Renal pelvis (tissue), 1 donor: ENCODE measurements at regions not wholly inside any gene's neighbourhood (a gene's known extent, or its start where the extent isn't known, plus 50 kb on each side); places are given as distances from the start of the nearest gene placed in this dataset.

Experiments used
- DNase-seq: peaks from one replicate; pipeline ENCODE4 v3.0.0-alpha.2; 2013

DNA sequence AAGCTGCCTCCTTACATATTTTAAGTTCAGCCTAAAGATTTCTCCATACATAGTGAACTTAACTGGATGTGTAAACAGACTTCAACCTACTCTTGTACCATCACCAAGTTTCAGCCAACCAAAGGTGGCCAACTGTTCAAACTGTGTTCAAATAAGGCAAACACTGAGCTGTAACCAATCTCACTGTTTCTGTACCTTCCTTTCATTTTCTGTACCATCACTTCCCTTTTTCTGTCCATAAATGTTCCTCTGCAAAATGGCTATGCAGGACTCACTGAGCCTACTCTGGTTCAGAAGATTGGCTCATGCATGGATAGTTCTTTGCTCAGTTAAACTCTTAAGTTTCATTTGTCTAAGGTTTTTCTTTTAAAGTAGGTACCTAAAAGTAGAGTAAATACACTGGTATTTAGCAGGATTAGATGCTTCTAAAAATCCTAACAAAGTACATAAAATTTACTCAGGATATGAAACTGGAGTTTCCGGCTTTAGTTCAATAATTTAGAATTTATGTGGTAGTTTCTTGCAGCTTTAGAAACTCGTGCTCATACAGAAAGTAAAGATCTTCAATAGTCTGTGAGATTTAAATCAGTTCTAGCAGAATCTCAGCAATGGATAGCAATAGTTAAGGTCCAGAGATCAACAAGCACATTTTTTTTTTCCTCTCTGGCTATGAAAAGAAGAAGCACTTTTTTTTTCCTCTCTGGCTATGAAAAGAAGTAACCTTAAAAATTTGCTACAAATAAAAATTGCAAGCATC is 282.0 kb upstream of the PPFIA2 start:
- no peak for DNase-seq

DNA sequence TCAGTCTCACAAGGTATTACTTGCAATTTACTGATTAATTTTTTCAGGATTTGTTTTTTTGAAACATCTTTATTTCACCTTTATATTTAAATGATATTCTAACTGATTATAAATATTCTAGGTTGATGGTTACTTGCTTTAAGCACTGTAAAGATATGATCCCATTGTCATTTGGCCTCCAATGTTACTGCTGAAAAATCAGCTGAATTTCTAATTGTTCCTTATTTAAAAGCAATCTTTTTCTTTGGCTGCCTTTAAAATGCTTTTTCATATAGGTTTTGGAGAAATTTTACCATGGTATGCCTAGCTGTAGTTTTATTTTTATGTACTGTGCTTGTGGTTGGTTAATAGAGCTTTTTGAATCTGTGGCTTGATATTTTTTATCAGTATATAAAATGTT is 275.6 kb upstream of the PPFIA2 start:
- DNase-seq = no peak

DNA sequence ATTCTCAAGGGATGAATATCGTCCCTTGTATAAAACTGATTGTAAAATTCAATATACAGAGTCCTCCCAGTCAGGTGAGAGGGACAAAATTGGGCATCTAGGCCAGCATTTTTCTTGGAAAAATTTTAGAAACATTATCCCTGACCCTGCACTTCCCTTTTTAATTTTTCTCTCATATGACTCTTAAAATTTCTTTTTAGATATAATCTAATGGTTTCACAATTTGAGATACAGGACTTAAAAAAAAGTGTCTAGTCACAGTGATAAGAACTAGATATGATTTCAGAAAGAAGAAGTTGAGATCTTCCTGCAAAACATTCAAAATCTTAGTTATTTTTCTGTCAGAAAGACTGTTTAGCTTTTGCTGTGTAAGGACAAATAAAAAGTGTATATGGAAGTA is 270.8 kb upstream of the PPFIA2 start:
- no peak for DNase-seq

DNA sequence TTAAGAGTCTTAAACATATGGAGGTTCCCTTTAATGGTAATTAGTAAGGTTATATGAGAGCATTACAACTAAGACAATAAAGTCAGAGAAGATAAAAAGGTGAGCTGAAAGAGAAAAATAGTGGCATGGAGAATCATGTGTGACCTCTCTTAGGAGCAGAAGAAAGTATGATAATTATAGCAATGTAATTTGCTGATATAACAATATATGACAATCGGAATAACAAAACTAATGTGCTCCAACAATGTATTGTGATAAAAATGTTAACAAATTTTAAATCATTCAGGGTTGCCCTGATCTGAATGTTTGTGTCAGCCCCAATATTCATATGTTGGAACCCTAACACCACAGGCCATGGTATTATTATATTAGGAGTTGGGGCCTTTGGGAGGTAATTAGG is 269.6 kb upstream of the PPFIA2 start:
- no peak for DNase-seq

DNA sequence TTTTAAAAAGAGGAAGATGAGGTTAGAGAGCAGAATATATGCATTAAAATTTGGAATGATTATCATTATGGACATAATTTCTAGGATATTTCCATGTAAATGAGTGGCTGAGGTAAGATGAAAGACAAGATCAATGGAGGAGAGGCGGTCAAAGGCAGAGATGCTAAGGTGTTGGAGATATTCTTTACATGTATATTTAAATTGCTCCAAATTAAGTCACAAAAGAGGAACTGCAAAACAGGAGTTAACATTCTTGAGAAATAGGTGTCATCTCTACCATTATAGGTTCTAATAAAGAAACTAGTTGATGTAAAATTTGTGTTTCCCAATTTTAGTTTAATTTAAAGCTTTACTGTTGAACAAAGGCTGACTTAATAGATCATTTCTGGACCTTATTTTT is 268.5 kb upstream of the PPFIA2 start:
- no peak for DNase-seq

DNA sequence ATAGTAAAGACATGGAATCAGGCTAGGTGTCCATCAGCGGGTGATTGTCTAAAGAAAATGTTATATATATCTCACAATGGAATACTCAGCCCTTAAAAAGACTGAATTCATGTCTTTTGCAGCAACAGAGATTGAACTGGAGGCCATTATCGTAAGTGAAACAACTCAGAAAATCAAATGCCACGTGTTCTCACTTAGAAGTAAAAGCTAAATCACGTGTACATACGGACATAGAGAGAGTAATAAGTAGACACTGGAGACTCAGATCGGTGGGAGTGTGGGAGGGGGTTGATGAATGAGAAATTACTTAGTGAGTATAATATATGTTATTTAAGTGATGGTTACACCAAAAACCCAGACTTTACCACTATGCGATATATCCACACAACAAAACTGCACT is 266.3 kb upstream of the PPFIA2 start:
- no peak for DNase-seq

DNA sequence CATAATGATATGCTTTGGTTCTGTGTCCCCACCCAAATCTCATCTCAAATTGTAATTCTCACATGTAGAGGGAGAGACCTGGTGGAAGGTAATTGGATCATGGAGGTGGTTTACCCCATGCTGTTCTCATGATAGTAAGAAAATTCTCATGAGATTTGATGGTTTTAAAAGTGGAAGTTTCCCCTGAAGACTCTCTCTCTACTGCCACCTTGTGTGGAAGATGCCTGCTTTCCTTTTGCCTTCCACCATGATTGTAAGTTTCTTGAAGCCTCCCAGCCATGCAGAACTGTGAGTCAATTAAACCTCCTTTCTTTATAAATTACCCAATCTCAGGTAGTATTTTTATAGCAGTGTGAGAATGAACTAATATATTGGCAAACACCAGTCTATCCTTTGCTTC is 260.4 kb upstream of the PPFIA2 start:
- no peak for DNase-seq

DNA sequence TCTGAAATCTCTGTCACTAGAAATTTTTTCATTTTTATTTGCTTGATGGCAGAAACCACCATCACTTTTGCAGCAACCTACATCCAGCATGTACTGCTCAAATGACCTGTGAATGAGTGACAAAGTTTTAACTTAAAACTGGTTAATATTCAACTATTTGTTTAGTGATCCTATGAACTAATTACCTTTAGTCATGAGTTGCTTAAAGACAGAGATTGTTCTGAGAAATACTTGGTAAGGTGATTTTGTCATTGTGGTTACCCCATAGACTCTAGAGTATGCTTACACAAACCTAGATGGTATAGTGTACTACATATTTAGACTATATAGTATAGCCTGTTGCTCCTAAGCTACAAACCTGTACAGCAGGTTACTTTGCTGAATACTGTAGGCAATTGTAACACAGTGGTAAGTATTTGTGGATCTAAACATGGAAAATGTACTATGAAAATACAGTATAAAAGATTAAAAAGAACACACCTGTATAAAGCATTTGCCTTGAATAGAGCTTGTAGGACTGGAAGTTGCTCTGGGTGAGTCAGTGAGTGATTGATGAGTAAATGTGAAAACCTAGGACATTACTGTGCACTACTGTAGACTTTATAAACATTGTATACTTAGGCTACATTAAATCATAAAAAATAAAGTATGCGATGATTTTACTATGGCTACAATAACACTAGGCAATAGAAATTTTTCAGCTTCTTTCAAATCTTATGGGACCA is 256.6 kb upstream of the PPFIA2 start:
- DNase-seq = peak; percentile 34

DNA sequence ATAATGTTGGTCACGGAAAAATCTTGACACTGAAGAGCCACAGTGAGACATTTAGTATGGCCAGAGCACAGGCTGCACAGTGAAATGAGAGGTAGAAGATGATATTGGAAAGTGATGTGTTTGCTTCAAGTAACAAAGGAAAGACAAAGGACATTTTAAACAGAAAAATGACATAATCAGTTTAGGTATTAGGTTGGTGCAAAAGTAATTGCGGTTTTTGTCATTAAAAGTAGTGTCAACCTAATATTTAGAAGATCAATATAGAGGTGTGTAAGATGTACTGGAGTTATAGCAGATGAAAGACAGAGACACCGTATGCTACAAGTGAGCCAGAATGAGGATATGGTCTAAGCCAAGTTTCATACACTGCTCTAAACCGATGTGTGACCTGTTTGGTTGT is 253.0 kb upstream of the PPFIA2 start:
- no peak for DNase-seq

DNA sequence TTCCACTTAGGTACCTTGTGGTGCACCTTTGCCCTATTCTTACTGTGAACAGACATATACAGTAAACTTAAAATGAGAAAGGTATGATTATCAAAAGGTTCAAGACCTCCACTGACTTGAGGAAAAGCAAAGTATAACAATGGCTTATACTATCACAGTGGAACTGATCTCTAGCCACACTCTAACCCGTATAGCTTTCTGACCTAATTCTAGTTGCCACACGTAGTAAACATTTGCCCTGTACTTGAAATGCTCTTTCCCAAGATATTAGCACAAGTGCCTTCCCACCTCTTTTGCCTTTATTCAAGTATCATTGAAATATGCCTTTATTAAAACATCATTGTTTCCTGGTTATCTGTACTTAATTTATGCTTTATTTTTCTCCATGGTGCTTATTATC is 250.4 kb upstream of the PPFIA2 start:
- no peak for DNase-seq

DNA sequence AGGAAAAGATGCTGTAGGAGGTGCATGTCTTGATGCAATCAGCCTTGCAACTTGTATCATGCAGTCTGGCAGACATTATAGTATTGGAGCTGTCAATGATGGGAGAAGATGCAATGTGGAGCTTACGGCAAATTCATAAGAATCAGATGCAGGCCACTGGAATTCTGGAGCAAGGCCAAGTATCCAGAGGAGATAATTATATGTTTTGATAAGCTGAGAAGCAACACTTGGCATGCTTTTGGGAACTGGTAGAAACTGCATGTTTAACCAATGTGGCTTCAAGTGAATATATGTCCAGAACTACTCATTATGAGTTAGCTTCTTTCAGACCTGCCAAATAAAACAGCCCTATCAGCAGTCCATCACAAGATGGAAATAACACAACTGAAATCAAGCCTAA is 249.1 kb upstream of the PPFIA2 start:
- no peak for DNase-seq

DNA sequence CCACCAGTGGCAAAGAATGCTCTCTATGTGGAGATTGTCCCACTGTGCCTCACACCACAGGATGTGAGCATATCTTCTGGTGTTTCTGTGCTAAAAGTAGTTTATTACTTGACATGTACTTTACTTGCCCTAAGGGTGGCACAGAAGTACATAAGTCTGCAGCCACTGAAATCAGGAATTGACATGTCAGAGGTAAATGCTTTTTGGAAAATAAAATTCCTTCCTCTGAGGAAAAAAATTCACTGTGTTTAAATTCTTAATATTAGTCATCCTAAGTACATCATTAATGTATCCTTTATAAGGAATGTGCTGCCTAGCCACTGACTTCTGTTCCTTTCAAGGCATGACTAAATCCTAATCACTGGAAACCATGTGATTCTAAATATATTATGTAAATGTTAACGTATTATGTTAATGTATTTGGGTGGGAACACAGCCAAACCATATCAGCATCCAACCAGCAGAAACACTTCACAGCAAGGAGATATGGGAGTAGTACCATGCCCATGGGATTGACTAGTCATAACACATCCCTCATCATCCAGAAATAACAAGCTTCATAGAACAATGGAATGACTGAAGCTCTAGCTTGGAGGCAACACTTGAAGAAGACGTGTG is 239.7 kb upstream of the PPFIA2 start:
- no peak for DNase-seq

DNA sequence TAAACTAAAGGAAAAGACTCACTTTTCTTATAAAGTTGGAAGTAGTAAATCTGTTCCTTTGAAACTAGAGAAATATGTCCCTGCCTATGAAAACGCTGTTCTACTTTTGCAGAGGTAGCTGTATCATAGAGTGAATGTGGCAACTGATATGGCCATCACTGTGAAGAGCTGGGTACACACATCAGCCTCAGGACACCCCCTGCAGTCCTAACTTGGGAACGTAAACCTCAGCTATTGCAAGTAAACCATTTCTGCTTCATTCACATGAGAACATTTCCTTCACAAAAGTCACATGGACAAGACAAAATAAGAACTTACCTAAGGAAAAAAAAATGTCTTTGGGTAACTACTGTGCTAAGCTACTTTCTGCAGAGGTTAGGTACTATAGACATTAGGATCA is 233.3 kb upstream of the PPFIA2 start:
- DNase-seq = no peak

DNA sequence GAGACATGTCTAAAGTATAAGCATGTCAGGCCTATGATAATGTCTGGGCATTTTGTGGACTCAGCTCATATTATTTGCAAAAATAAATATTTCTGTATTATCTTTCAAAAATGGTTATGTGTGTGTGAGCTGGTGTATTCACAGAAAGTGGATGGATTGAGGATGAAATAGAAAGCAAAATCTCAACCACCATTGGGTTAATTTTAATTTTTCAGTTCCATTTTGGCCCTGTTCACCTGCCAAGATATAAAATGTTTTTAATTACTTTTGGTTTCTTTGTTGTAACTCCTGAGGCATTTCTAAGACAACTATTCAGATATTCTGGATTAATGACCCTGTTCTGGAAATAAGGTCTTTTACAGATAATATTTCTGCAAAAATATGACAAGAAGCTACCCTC is 232.7 kb upstream of the PPFIA2 start:
- no peak for DNase-seq

DNA sequence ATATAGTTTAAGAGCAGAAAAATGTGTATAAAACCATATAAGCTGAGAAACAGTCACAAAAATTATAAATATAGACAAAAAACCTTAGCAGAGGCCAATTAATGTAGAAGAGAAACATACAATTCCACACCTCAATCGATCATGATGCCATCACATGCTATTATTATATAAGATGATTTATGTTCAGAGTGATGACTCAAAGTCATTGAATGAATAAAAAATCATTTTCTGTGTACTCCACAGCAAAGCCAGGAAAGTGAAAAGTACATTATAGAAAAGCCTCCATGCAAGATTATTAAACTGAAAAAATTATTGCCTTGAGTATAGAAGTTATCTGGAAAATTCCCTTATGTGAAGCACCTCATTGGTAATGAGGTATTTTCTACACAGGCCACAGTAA is 229.2 kb upstream of the PPFIA2 start:
- DNase-seq = no peak

DNA sequence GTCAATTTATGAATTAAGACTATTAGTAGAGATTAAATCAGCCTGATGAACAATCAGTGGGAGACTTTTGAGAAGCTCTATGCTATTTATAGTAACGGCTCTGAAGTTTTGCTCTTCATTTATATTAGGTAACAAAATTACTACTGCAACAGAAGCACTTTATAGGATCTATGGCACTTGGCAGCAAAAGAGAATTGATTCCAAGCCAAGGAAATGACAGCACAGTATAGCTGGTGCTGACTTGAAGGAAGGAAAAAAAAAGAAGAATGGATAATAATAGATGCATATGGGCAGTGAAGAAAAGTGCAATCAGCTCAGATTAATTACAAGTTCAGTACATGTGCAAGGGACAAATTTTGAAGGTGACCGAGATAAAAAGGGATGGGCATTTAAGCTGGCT is 228.2 kb upstream of the PPFIA2 start:
- DNase-seq = no peak

DNA sequence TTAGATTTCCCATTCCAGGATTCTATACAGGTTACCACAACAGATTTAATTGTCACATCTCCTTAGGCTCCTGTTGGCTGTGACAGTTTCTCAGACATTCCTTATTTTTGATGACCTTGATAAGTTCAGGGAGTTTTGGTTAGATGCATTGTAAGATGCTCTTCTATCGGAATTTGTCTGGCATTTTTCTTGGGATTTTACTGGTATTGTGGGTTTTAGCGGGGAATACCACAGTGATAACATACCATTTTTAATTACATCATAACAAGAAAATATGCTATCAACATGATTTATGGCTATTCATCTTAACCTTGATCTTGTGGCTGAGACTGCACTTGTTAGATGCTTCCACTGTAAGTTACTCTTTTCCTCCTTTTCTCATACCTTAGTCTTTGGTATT is 217.5 kb upstream of the PPFIA2 start:
- DNase-seq = no peak

DNA sequence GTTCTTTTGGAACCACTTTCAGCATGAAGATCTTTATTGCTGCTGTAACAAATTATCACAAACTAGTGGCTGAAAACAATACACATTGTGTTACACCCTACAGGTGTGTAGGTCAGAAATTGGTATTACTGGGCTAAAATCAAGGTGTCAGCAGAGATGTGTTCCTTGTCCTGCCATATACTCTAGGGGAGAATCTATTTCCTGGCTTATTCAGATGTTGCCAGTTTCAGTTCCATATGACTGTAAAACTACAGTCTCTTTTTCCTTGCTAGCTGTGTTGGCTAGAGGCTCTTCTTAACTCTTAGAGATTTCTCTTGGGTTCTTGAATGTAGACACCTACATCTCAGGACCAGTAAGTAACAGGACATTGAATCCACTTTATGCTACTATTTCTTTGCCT is 215.6 kb upstream of the PPFIA2 start:
- no peak for DNase-seq

DNA sequence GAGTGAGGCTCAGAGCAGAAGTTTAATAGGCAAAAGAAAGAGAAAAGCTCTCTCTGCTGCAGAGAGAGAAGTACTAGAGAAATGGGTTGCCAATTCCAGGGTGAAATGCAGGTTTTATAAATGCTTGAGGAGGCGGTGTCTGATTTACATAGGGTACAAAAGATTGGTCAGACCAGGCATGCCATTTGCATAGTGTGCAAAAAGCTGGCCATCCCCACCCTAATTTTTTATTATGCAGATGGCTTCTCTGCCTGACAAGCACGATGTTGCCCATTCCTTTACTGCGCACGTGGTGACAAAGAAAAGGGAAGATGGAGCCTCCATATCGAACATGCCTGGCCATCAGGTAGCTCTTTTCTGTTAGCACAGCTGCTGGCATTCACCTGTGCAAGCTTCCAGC is 209.3 kb upstream of the PPFIA2 start:
- no peak for DNase-seq

DNA sequence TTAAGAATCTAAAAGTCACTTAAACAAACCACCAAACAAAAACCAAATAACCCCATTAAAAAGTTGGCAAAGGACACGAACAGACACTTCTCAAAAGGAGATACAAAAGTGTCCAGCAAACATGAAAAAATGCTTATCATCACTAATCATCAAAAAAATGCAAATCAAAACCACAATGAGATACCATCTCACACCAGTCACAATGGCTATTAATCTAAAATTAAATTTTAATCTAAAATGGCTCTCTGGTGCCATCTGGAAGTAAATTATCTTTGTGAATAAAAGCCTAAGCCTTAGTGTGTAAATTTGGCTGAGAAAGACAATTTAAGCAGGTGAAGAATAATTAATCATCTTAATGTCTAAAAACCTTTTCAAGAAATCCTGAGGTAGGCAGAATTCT is 204.5 kb upstream of the PPFIA2 start:
- DNase-seq = no peak

DNA sequence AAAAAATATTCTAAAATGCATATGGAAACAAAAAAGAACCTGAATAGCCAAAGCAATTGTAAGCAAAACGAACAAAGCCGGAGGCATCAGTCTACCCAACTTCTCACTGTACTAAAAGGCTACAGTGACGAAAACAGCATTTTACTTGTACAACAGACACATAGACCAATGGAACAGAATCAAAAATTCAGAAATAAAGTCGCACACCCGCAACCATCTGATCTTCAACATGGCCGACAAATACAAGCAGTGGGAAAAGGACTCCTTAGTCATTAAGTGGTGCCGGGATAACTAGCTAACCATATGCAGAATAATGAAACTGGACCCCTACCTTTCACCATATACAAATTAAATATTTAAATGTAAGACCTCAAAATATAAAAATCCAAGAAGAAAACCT is 203.9 kb upstream of the PPFIA2 start:
- no peak for DNase-seq

DNA sequence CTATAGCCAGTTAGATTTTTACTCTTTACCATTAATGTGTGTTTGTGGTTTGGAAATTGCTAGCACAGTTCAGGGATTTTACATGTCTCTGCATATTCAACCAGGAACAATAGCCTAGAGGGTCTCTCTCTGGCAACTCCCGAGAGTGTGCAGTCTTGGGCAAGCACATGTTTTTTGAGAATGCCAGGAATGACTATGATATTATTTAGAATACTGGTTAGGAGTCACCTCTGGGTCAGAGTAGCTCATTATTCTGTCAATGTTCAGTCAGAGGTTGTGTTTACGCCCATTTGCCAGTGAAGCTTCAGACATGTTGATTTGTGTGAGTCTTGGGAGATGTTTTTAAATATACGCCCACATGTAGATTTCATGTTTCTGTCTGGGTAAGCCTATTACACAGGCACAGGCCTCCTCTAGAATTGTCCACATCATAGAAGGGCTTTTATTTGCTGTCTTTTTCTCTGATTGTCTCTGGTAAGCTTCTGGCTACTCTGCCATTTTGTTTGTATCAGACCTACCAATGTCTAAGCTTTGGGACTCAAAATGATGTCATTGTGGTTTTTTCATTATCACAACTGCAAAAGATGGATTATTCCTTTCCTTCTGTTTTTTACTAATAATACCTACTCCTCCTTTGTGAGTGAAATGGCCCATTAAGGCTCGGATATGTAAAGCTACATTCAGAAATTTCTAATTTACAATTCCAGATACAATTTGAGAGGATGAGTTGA is 203.1 kb upstream of the PPFIA2 start:
- no peak for DNase-seq

DNA sequence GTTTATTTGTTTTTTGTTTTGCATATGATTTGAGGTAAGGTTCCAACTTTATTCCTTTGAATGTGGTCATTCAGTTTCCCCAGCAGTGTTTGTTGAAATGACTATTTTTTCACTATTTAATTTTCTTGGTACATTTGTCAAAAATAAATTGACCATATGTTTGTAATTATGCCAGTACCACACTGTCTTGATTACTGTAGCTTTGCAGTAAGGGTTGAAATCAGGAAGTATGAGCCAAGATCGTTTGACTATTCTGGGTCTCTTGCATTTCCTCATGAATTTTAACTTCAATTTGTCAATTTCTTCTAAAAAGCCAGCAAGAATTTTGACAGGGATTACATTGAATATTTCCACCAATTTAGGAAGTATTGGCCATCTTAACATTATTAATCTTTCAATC is 199.3 kb upstream of the PPFIA2 start:
- DNase-seq = no peak
